ENCODE measurements at regions not wholly inside any gene's neighbourhood (a gene's known extent, or its start where the extent isn't known, plus 50 kb on each side); places are given as distances from the start of the nearest gene placed in this dataset.

DNA sequence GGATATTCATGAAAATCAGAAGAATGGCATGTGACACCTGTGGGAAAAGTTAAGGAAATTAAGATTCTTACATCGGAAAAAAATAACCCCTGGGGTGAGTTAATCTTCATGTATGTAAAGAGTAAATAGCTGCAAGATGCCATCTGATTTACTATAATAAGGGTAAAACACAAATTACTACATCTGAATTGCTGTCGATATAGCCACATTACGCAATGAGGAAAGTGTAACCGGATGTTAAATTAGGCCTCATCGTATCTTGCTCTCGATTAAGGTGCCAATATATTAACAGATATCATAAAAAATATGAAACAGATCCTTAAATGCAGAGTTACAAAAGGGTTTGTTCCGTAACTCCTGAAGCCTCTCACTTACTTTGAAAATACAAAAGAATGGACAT lies 87.4 kb upstream of the ID4 start:
- TF ChIP-seq YY1 (IDR thresholded peaks at IDR 0.05; ENCODE audit: insufficient read depth, insufficient read length) (no peak), SUZ12 (IDR thresholded peaks at IDR 0.05; ENCODE audit: extremely low read depth, insufficient read depth, insufficient read length) (no peak), ZNF274 (IDR thresholded peaks at IDR 0.05; ENCODE audit: low read depth, low read length) (no peak)

Data from NT2/D1 (cell line).